AG08395 (cell line): ENCODE measurements at regions not wholly inside any gene's neighbourhood (a gene's known extent, or its start where the extent isn't known, plus 50 kb on each side); places are given as distances from the start of the nearest gene placed in this dataset.

Experiments
- DNase-seq: peaks from one replicate; pipeline ENCODE4 v3.0.0; 2012; ENCODE audit warnings: mixed read lengths, low spot score

GRCh38 chr5:2441495-2442180, 309.8 kb downstream of the IRX2 start:
- no peak for DNase-seq

- no peak for DNase-seq
Measured at GRCh38 chr5:2439608-2440007, 311.9 kb downstream of the IRX2 start.

GRCh38 chr5:2433086-2433485, 318.4 kb downstream of the IRX2 start:
- DNase-seq = no peak

- no peak for DNase-seq
Measured at GRCh38 chr5:2432076-2432920, 319.2 kb downstream of the IRX2 start.

GRCh38 chr5:2430606-2431005, 320.9 kb downstream of the IRX2 start:
- DNase-seq = no peak

- DNase-seq = no peak
Measured at GRCh38 chr5:2427983-2428382, 323.5 kb downstream of the IRX2 start.

- DNase-seq = no peak
Measured at GRCh38 chr5:2423634-2424033, 327.8 kb downstream of the IRX2 start.

- no peak for DNase-seq
Measured at GRCh38 chr5:2417301-2417700, 334.2 kb downstream of the IRX2 start.

- no peak for DNase-seq
Measured at GRCh38 chr5:2415678-2416077, 335.8 kb downstream of the IRX2 start.

GRCh38 chr5:2410451-2410850, 341.0 kb downstream of the IRX2 start:
- no peak for DNase-seq

GRCh38 chr5:2403296-2403695, 348.2 kb downstream of the IRX2 start:
- no peak for DNase-seq

- no peak for DNase-seq
Measured at GRCh38 chr5:2399804-2400203, 351.7 kb downstream of the IRX2 start.

- DNase-seq = no peak
Measured at GRCh38 chr5:2399096-2399495, 352.4 kb downstream of the IRX2 start.

GRCh38 chr5:2393556-2393955, 357.9 kb downstream of the IRX2 start:
- DNase-seq = no peak

GRCh38 chr5:2391566-2391965, 359.9 kb downstream of the IRX2 start:
- DNase-seq = no peak

- no peak for DNase-seq
Measured at GRCh38 chr5:2391021-2391420, 360.5 kb downstream of the IRX2 start.

- no peak for DNase-seq
Measured at GRCh38 chr5:2388571-2388970, 362.9 kb downstream of the IRX2 start.

- DNase-seq = no peak
Measured at GRCh38 chr5:2387634-2388325, 363.7 kb downstream of the IRX2 start.

GRCh38 chr5:2387250-2387633, 364.2 kb downstream of the IRX2 start:
- no peak for DNase-seq

GRCh38 chr5:2385818-2386217, 365.7 kb downstream of the IRX2 start:
- DNase-seq = no peak

GRCh38 chr5:2383698-2384065, 367.8 kb downstream of the IRX2 start:
- no peak for DNase-seq

- no peak for DNase-seq
Measured at GRCh38 chr5:2382776-2383697, 368.4 kb downstream of the IRX2 start.
